ENCODE measurements at regions not wholly inside any gene's neighbourhood (a gene's known extent, or its start where the extent isn't known, plus 50 kb on each side); places are given as distances from the start of the nearest gene placed in this dataset.

DNA sequence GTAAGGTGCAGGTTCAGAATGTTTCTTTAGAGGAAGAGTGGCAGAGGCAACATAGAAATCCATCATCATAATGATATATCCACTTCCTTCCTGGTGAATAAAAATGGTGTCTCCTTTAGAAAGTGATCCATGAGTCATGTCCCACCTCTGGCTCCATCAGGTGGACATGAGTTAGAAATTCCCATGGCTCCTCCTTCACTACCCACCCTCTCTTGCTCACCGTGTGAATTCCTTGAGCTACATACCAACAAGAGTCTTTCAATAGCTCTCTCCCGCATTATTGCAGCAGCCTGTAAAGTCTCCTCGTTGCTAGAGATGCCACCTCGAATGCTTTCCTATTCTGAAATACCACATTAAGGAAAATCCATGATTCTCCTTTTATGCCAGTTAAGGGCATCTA is 317.6 kb downstream of the LNPK start:
- peaks cover 1 to 2% of the 10 kb centered on the region in 2 experiments for H3K27me3 ChIP-seq (ENCODE audit: control insufficient read depth in 2 of 2, insufficient read depth in 2 of 2, low read length in 2 of 2)
- no peaks in the 10 kb centered on the region for H3K9me1 ChIP-seq (replicated peaks; ENCODE audit: control insufficient read depth, extremely low read depth, insufficient read depth, low read length)
- intact Hi-C loops (cut with micrococcal nuclease), result no loop called here
- H3K4me2 ChIP-seq (ENCODE audit: insufficient read depth, low read length), result no peak overlapping the region
- ChIA-PET POLR2A (no interaction called here), CTCF (no interaction called here)
- dilution Hi-C loops (cut with MboI; ENCODE audit: extremely low pct_ligation_motif_present, low sequenced_read_pairs), result no loop called here
- no peaks in the 10 kb centered on the region for H3K79me2 ChIP-seq (ENCODE audit: control insufficient read depth, insufficient read depth, low read length)
- TF ChIP-seq, protein P1, sequence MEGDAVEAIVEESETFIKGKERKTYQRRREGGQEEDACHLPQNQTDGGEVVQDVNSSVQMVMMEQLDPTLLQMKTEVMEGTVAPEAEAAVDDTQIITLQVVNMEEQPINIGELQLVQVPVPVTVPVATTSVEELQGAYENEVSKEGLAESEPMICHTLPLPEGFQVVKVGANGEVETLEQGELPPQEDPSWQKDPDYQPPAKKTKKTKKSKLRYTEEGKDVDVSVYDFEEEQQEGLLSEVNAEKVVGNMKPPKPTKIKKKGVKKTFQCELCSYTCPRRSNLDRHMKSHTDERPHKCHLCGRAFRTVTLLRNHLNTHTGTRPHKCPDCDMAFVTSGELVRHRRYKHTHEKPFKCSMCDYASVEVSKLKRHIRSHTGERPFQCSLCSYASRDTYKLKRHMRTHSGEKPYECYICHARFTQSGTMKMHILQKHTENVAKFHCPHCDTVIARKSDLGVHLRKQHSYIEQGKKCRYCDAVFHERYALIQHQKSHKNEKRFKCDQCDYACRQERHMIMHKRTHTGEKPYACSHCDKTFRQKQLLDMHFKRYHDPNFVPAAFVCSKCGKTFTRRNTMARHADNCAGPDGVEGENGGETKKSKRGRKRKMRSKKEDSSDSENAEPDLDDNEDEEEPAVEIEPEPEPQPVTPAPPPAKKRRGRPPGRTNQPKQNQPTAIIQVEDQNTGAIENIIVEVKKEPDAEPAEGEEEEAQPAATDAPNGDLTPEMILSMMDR (IDR thresholded peaks at IDR 0.05; ENCODE audit: extremely low read depth in 1 of 2, insufficient read depth in 1 of 2, low read depth in 1 of 2, low read length in 2 of 2), result no peak
- TF ChIP-seq POLR2A (IDR thresholded peaks at IDR 0.05; ENCODE audit: low read depth, low read length), result no peak
- no peak for TF ChIP-seq POLR2AphosphoS5 (IDR thresholded peaks at IDR 0.05; ENCODE audit: insufficient read depth, low read depth, low read length)
- no peak for TF ChIP-seq FOS (IDR thresholded peaks at IDR 0.05; ENCODE audit: borderline replicate concordance, insufficient read depth, low read length)
- BruUV-seq (replicated peaks), result no TSS peak
- no peak overlapping the region for H3K9ac ChIP-seq (replicated peaks; ENCODE audit: extremely low read depth, insufficient read depth, low read length)
- H3K9me3 ChIP-seq (replicated peaks; ENCODE audit: control insufficient read depth, insufficient read depth, low read length), result no peaks in the 10 kb centered on the region
- H2AFZ ChIP-seq (ENCODE audit: low read depth, low read length), result no peak overlapping the region
- H4K20me1 ChIP-seq (replicated peaks; ENCODE audit: control insufficient read depth, extremely low read depth, insufficient read depth, low read length), result no peaks in the 10 kb centered on the region
- no peaks in the 10 kb centered on the region for H3K4me1 ChIP-seq (ENCODE audit: control insufficient read depth, extremely low read depth, insufficient read depth, low read length)
- DNase-seq (ENCODE audit: low read depth, low spot score) (no peak), FAIRE-seq (no peak)
- no peak overlapping the region for H3K4me3 ChIP-seq (replicated peaks in 1 of 3; ENCODE audit: insufficient read depth in 1 of 3, low read depth in 1 of 3, low read length in 3 of 3)
- no peak overlapping the region for H3K27ac ChIP-seq (ENCODE audit: insufficient read depth, low read depth, low read length)
- no peaks in the 10 kb centered on the region for H3K36me3 ChIP-seq (ENCODE audit: control insufficient read depth in 2 of 2, extremely low read depth in 1 of 2, insufficient read depth in 2 of 2, low read length in 2 of 2)

DNA sequence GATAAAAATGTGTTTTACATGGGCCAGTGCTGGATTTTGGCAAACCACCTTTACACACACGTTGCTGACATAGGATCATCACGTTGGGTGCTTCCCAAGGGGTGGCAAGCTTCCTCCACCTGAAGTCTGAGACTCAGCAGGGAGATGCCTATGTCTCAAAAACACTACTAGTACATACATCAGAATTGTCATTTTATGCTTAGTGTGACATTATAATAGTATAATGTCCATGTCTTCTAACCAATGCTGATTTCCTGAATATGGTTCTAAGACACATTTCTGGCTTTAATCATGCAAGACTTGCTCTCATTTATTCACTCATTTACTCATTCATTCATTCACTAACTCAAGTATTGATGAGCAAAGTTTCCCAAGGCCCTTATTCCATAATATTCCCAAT is 322.3 kb downstream of the LNPK start:
- ChIA-PET POLR2A (no interaction called here), CTCF (interaction anchor here (2.2 kb wide), 1 partner anchor 10 kb away, joined by 7 read pairs; no protein-coding TSS in a partner anchor)
- H3K27ac ChIP-seq (ENCODE audit: insufficient read depth, low read depth, low read length), result no peak overlapping the region
- H3K36me3 ChIP-seq (ENCODE audit: control insufficient read depth in 2 of 2, extremely low read depth in 1 of 2, insufficient read depth in 2 of 2, low read length in 2 of 2), result no peaks in the 10 kb centered on the region
- H3K79me2 ChIP-seq (ENCODE audit: control insufficient read depth, insufficient read depth, low read length), result no peaks in the 10 kb centered on the region
- no peak overlapping the region for H3K4me2 ChIP-seq (ENCODE audit: insufficient read depth, low read length)
- no peak overlapping the region for H3K4me3 ChIP-seq (replicated peaks in 1 of 3; ENCODE audit: insufficient read depth in 1 of 3, low read depth in 1 of 3, low read length in 3 of 3)
- no TSS peak for BruUV-seq (replicated peaks)
- no peaks in the 10 kb centered on the region for H4K20me1 ChIP-seq (replicated peaks; ENCODE audit: control insufficient read depth, extremely low read depth, insufficient read depth, low read length)
- no peak overlapping the region for H2AFZ ChIP-seq (ENCODE audit: low read depth, low read length)
- no peaks in the 10 kb centered on the region for H3K27me3 ChIP-seq (ENCODE audit: control insufficient read depth in 2 of 2, insufficient read depth in 2 of 2, low read length in 2 of 2)
- no peaks in the 10 kb centered on the region for H3K4me1 ChIP-seq (ENCODE audit: control insufficient read depth, extremely low read depth, insufficient read depth, low read length)
- TF ChIP-seq, protein P1 (IDR thresholded peaks at IDR 0.05; ENCODE audit: extremely low read depth in 1 of 2, insufficient read depth in 1 of 2, low read depth in 1 of 2, low read length in 2 of 2), result no peak
- no peak for TF ChIP-seq EZH2 (IDR thresholded peaks at IDR 0.05; ENCODE audit: borderline replicate concordance, low read depth, low read length, severe bottlenecking)
- no peak for TF ChIP-seq MYC (IDR thresholded peaks at IDR 0.05; ENCODE audit: low read depth, low read length)
- TF ChIP-seq POLR2A (IDR thresholded peaks at IDR 0.05; ENCODE audit: low read depth, low read length), result no peak
- TF ChIP-seq POLR2AphosphoS5 (IDR thresholded peaks at IDR 0.05; ENCODE audit: insufficient read depth, low read depth, low read length), result no peak
- no peak for TF ChIP-seq FOS (IDR thresholded peaks at IDR 0.05; ENCODE audit: borderline replicate concordance, insufficient read depth, low read length)
- no peak for TF ChIP-seq GATA2 (IDR thresholded peaks at IDR 0.05; ENCODE audit: insufficient read depth, insufficient read length, low read depth, low read length)
- TF ChIP-seq, protein P2, sequence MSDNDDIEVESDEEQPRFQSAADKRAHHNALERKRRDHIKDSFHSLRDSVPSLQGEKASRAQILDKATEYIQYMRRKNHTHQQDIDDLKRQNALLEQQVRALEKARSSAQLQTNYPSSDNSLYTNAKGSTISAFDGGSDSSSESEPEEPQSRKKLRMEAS (IDR thresholded peaks at IDR 0.05; ENCODE audit: insufficient read depth, insufficient read length), result no peak
- TF ChIP-seq JUN (IDR thresholded peaks at IDR 0.05; ENCODE audit: borderline replicate concordance, insufficient read depth, insufficient read length, low read depth), result no peak
- DNase-seq (ENCODE audit: low read depth, low spot score) (no peak), FAIRE-seq (no peak)
- no peak overlapping the region for H3K9ac ChIP-seq (replicated peaks; ENCODE audit: extremely low read depth, insufficient read depth, low read length)
- dilution Hi-C loops (cut with MboI; ENCODE audit: extremely low pct_ligation_motif_present, low sequenced_read_pairs), result no loop called here
- intact Hi-C loops (cut with micrococcal nuclease), result no loop called here
- H3K9me1 ChIP-seq (replicated peaks; ENCODE audit: control insufficient read depth, extremely low read depth, insufficient read depth, low read length), result no peaks in the 10 kb centered on the region
- H3K9me3 ChIP-seq (replicated peaks; ENCODE audit: control insufficient read depth, insufficient read depth, low read length), result no peaks in the 10 kb centered on the region

Measured in endothelial cell of umbilical vein (primary cell).